Tibial nerve (tissue), 3 donors: ENCODE measurements at regions not wholly inside any gene's neighbourhood (a gene's known extent, or its start where the extent isn't known, plus 50 kb on each side); places are given as distances from the start of the nearest gene placed in this dataset.

Experiments
- POLR2A ChIP-seq, 2 donors: fragments of 450-650 bp; IDR thresholded peaks; one replicate each; pipeline ENCODE4 v1.6.1; 2017; ENCODE audit warnings: antibody characterized with exemption in 2 of 2, mild to moderate bottlenecking in 2 of 2, moderate library complexity in 2 of 2
- TF ChIP-seq, protein P1 (sequence below), 5 experiments: fragments of 200-600 bp in 3 of 5; fragments of 450-650 bp in 2 of 5; sonication (generic) in 3 of 5; IDR thresholded peaks; one replicate each; pipeline ENCODE4 v1.5.1; 2016 to 2019; ENCODE audit warnings: antibody characterized with exemption in 5 of 5, mild to moderate bottlenecking in 3 of 5, moderate library complexity in 2 of 5

DNA sequence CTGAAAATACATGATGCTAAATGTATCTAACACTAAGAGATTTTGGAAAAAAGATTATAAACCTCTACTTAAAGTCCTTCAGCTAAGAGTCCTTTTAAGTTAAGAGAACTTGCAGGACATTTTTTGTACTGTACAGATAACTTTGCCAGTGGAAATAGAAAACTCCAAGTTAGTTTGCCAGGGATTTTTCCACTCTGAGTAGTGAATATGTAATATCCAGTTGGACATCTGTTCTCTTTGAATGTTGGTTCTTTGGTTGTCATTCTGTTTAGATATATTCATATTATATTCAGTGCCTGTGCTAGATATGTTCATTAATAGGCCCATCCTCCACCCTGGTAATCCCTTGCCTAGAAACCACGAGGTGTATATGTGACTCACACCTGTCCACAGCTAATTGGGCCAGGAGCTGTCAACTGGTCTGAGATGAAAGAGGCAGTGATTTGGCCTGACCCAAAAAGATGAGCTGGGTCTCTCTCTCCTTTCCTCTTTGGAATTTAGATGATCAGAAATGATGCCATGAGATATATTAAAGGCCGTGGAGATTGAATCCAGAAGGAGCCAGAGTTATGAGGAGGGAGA is 261.0 kb upstream of the LRIG3 start:
- TF ChIP-seq, protein P1, sequence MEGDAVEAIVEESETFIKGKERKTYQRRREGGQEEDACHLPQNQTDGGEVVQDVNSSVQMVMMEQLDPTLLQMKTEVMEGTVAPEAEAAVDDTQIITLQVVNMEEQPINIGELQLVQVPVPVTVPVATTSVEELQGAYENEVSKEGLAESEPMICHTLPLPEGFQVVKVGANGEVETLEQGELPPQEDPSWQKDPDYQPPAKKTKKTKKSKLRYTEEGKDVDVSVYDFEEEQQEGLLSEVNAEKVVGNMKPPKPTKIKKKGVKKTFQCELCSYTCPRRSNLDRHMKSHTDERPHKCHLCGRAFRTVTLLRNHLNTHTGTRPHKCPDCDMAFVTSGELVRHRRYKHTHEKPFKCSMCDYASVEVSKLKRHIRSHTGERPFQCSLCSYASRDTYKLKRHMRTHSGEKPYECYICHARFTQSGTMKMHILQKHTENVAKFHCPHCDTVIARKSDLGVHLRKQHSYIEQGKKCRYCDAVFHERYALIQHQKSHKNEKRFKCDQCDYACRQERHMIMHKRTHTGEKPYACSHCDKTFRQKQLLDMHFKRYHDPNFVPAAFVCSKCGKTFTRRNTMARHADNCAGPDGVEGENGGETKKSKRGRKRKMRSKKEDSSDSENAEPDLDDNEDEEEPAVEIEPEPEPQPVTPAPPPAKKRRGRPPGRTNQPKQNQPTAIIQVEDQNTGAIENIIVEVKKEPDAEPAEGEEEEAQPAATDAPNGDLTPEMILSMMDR (IDR thresholded peaks at IDR 0.05) = no peak
- TF ChIP-seq POLR2A (IDR thresholded peaks at IDR 0.05) = no peak
